ENCODE measurements at regions not wholly inside any gene's neighbourhood (a gene's known extent, or its start where the extent isn't known, plus 50 kb on each side); places are given as distances from the start of the nearest gene placed in this dataset.
A peak's percentile ranks its signal among the peaks of the same experiment; 100 is the strongest.

DNA sequence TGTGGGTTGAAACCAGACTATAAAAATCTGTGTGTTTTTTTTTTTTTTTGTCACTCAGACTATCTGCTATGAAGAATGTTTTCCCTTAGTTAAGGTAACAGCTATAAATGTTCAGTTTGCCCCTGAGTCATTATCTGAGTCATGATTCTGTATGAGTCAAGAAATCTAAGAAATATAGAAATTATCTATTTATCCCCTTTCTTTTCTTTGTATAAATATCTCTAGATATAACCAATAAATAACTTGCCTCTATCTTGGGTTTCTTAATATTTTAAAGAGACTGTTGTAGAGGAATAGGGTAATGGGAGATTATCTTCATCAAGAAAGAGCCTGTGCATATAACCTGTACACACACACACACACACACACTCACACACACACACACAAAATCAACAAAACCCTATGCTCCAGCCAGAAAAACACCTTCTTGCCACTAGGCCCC is 161.7 kb upstream of the EEA1 start:
- BruUV-seq (replicated peaks) = no TSS peak
- Histone ChIP-seq H3K4me3 (ENCODE audit: low read length) (no peak overlapping the region), H4K20me1 (ENCODE audit: low read length) (no peaks in the 10 kb centered on the region), H3K9me2 (replicated peaks; ENCODE audit: low read length) (no peaks in the 10 kb centered on the region), H3K27ac (ENCODE audit: low read length) (peak overlapping the region; percentile 89), H3K79me2 (ENCODE audit: low read length) (no peaks in the 10 kb centered on the region), H3K9me3 (ENCODE audit: low read length) (no peaks in the 10 kb centered on the region), H3K9ac (ENCODE audit: low read length) (no peak overlapping the region), H3K36me3 (ENCODE audit: low read depth, low read length) (no peaks in the 10 kb centered on the region), H3F3A (ENCODE audit: low read length, unreplicated experiment) (peaks cover 10% of the 10 kb centered on the region), H2AFZ (ENCODE audit: low read length) (no peak overlapping the region), H3K4me1 (ENCODE audit: insufficient read depth, low read length) (peaks cover 53% of the 10 kb centered on the region), H3K4me2 (ENCODE audit: low read length) (peak overlapping the region; percentile 47), H3K27me3 (ENCODE audit: low read length) (no peaks in the 10 kb centered on the region)
- ChIA-PET CTCF (no interaction called here), POLR2A (ENCODE audit: unreplicated experiment) (interaction anchor here (0.6 to 0.7 kb wide), 2 partner anchors 12 to 257 kb away, joined by 4 to 6 read pairs; no protein-coding TSS in a partner anchor)
- DNase-seq (peak; percentile 92), ATAC-seq (peak; percentile 75)
- no peak for TF ChIP-seq EZH2 (IDR thresholded peaks at IDR 0.05; ENCODE audit: low read length, unreplicated experiment)
- TF ChIP-seq EZH2phosphoT487 (IDR thresholded peaks at IDR 0.05; ENCODE audit: borderline replicate concordance, low read length) = no peak
- TF ChIP-seq, protein P1, sequence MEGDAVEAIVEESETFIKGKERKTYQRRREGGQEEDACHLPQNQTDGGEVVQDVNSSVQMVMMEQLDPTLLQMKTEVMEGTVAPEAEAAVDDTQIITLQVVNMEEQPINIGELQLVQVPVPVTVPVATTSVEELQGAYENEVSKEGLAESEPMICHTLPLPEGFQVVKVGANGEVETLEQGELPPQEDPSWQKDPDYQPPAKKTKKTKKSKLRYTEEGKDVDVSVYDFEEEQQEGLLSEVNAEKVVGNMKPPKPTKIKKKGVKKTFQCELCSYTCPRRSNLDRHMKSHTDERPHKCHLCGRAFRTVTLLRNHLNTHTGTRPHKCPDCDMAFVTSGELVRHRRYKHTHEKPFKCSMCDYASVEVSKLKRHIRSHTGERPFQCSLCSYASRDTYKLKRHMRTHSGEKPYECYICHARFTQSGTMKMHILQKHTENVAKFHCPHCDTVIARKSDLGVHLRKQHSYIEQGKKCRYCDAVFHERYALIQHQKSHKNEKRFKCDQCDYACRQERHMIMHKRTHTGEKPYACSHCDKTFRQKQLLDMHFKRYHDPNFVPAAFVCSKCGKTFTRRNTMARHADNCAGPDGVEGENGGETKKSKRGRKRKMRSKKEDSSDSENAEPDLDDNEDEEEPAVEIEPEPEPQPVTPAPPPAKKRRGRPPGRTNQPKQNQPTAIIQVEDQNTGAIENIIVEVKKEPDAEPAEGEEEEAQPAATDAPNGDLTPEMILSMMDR (conservative IDR thresholded peaks at IDR 0.05; ENCODE audit: low read depth, low read length) = no peak
- intact Hi-C loops (cut with micrococcal nuclease) = loop anchor here (1.0 to 5.0 kb wide), 6 partner anchors 44 to 307 kb away; partner anchors contain the start of gene NUDT4

DNA sequence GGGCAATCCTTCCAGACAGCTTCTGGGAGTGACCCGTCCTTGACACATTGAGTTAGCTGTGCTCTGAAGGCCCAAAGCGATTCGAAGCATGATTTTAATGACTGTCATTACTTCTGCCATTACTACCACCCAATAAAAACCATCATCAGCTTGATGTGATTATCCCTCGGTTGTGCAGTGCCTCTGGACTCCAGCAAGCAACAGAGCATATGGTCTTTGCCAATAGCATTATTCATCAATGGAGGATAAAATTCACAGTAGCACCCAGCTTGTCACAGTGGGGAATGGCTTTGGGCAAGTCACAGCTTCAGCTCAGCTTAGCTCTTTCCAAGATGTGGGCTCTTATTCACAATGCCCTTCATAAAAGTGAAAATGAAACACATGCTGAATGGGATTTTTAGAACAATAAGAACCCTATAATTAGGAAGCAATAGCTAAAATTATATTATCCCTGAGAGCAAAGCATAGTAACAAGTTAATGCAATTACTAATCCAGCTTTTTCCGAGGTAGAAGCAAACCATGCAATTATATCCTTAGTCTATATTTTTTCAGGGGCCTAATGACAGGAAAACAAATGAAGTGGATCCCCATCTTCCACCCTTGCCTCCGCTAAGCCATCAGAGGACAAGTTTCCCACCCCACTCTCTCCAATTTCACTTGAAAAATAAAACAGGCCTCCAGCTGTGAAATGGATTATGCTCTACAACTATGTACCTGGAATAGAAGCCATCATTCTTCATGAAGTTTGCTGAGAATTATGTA is 163.0 kb upstream of the EEA1 start:
- peaks cover 10% of the 10 kb centered on the region for H3F3A ChIP-seq (ENCODE audit: low read length, unreplicated experiment)
- H3K4me1 ChIP-seq (ENCODE audit: insufficient read depth, low read length) = peaks cover 53% of the 10 kb centered on the region
- no peak for ATAC-seq
- no peaks in the 10 kb centered on the region for H3K36me3 ChIP-seq (ENCODE audit: low read depth, low read length)
- no TSS peak for BruUV-seq (replicated peaks)
- CTCF ChIA-PET = no interaction called here
- no peaks in the 10 kb centered on the region for H3K79me2 ChIP-seq (ENCODE audit: low read length)
- intact Hi-C loops (cut with micrococcal nuclease) = loop anchor here (2.0 to 5.0 kb wide), 5 partner anchors 43 to 305 kb away; partner anchors contain the start of gene NUDT4
- no peak overlapping the region for H3K9ac ChIP-seq (ENCODE audit: low read length)
- TF ChIP-seq, protein P1 (conservative IDR thresholded peaks at IDR 0.05; ENCODE audit: low read depth, low read length) = no peak
- no peak overlapping the region for H2AFZ ChIP-seq (ENCODE audit: low read length)
- peak overlapping the region; percentile 4; the same call in 1 of the 2 replicates for H3K4me2 ChIP-seq (ENCODE audit: low read length)
- no peaks in the 10 kb centered on the region for H3K27me3 ChIP-seq (ENCODE audit: low read length)
- no peaks in the 10 kb centered on the region for H3K9me2 ChIP-seq (replicated peaks; ENCODE audit: low read length)
- no peaks in the 10 kb centered on the region for H4K20me1 ChIP-seq (ENCODE audit: low read length)
- POLR2A ChIA-PET (ENCODE audit: unreplicated experiment) = no interaction called here
- no peaks in the 10 kb centered on the region for H3K9me3 ChIP-seq (ENCODE audit: low read length)
- no peak overlapping the region for H3K4me3 ChIP-seq (ENCODE audit: low read length)
- no peak for DNase-seq
- H3K27ac ChIP-seq (ENCODE audit: low read length) = 0 out of 2 replicates have a peak overlapping the region, but pooled peaks have one; percentile 1

DNA sequence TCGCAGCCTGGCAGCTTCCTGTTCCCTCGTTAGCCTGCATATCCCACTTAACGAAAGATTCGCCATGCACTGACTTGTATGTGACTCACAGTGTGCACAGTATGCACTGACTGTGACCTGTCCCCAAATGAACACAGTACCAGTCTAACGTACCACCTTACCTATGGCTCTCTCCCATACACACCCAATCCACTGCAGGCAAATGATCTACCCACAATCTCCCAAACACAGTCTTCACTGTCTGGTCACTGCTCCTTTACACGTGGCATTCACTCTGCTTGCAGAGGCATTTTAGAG is 163.5 kb upstream of the EEA1 start:
- intact Hi-C loops (cut with micrococcal nuclease) = loop anchor here (5.0 kb wide), 3 partner anchors 100 to 305 kb away; partner anchors contain the start of gene NUDT4
- Histone ChIP-seq H3K4me2 (ENCODE audit: low read length) (peak overlapping the region; percentile 4; the same call in 1 of the 2 replicates), H3F3A (ENCODE audit: low read length, unreplicated experiment) (peaks cover 10% of the 10 kb centered on the region), H3K9me2 (replicated peaks; ENCODE audit: low read length) (no peaks in the 10 kb centered on the region), H3K9me3 (ENCODE audit: low read length) (no peaks in the 10 kb centered on the region), H3K27me3 (ENCODE audit: low read length) (no peaks in the 10 kb centered on the region), H3K79me2 (ENCODE audit: low read length) (no peaks in the 10 kb centered on the region), H3K4me1 (ENCODE audit: insufficient read depth, low read length) (peaks cover 49% of the 10 kb centered on the region), H3K9ac (ENCODE audit: low read length) (no peak overlapping the region), H4K20me1 (ENCODE audit: low read length) (no peaks in the 10 kb centered on the region), H3K27ac (ENCODE audit: low read length) (0 out of 2 replicates have a peak overlapping the region, but pooled peaks have one; percentile 1), H3K36me3 (ENCODE audit: low read depth, low read length) (no peaks in the 10 kb centered on the region), H3K4me3 (ENCODE audit: low read length) (no peak overlapping the region), H2AFZ (ENCODE audit: low read length) (no peak overlapping the region)
- TF ChIP-seq EZH2 (IDR thresholded peaks at IDR 0.05; ENCODE audit: low read length, unreplicated experiment) = no peak
- TF ChIP-seq, protein P1 (conservative IDR thresholded peaks at IDR 0.05; ENCODE audit: low read depth, low read length) = no peak
- no peak for TF ChIP-seq EZH2phosphoT487 (IDR thresholded peaks at IDR 0.05; ENCODE audit: borderline replicate concordance, low read length)
- peak; percentile 53 for ATAC-seq
- peak; percentile 64 for DNase-seq
- CTCF ChIA-PET = no interaction called here
- BruUV-seq (replicated peaks) = no TSS peak
- POLR2A ChIA-PET (ENCODE audit: unreplicated experiment) = no interaction called here

Data from PC-3 (cell line).